Colonic mucosa (tissue), 4 donors: ENCODE measurements at regions not wholly inside any gene's neighbourhood (a gene's known extent, or its start where the extent isn't known, plus 50 kb on each side); places are given as distances from the start of the nearest gene placed in this dataset.

Experiments
- DNase-seq: peaks from one replicate; pipeline ENCODE4 v3.0.0-alpha.2; 2020
- H3K27ac ChIP-seq: fragments of 200-600 bp; one replicate; pipeline ENCODE4 v1.8.0; 2021
- H3K27me3 ChIP-seq: fragments of 200-600 bp; one replicate; pipeline ENCODE4 v1.8.0; 2021
- H3K36me3 ChIP-seq: fragments of 200-600 bp; one replicate; pipeline ENCODE4 v1.8.0; 2021
- H3K4me1 ChIP-seq: fragments of 200-600 bp; one replicate; pipeline ENCODE4 v1.8.0; 2021; ENCODE audit warnings: mild to moderate bottlenecking
- H3K4me3 ChIP-seq: fragments of 200-600 bp; one replicate; pipeline ENCODE4 v1.8.0; 2021
- H3K9ac ChIP-seq, 2 donors: one replicate each; pipeline ENCODE4 v1.7.0; 2013; ENCODE audit warnings: control low read depth in 2 of 2, low read depth in 2 of 2, low read length in 2 of 2
- H3K9me3 ChIP-seq: fragments of 200-600 bp; one replicate; pipeline ENCODE4 v1.8.0; 2021
- CTCF ChIP-seq: fragments of 200-600 bp; IDR thresholded peaks from one replicate; pipeline ENCODE4 v1.8.0; 2022; ENCODE audit warnings: antibody characterized with exemption, mild to moderate bottlenecking
- intact Hi-C: fragments of 100-400 bp; cut with DNase I; formaldehyde crosslinking; loops from one replicate; pipeline ENCODE4 v1.14.1; 2022
- donor health status: healthy.
- donor health status: DM: no; HTN: no; CAD: no.
- donor health status: DM: no; HTN: no; CAD: no.

- no peak overlapping the region for H3K9ac ChIP-seq
- no peak for TF ChIP-seq CTCF
- intact Hi-C loops, result no loop called here
- H3K9me3 ChIP-seq, result no peaks in the 10 kb centered on the region
- H3K4me1 ChIP-seq, result no peaks in the 10 kb centered on the region
- no peaks in the 10 kb centered on the region for H3K36me3 ChIP-seq
- no peak overlapping the region for H3K4me3 ChIP-seq
- H3K27me3 ChIP-seq, result no peaks in the 10 kb centered on the region
- no peak for DNase-seq
- no peak overlapping the region for H3K27ac ChIP-seq
These were observed 131.4 kb upstream of the USP24 start for GRCh38 chr1:55346586-55346985.

GRCh38 chr1:55339681-55340080 lies 124.5 kb upstream of the USP24 start:
- no peak overlapping the region for H3K27ac ChIP-seq
- H3K9ac ChIP-seq, result no peak overlapping the region
- no peaks in the 10 kb centered on the region for H3K4me1 ChIP-seq
- no peak for DNase-seq
- no peaks in the 10 kb centered on the region for H3K36me3 ChIP-seq
- H3K4me3 ChIP-seq, result no peak overlapping the region
- H3K9me3 ChIP-seq, result no peaks in the 10 kb centered on the region
- intact Hi-C loops, result no loop called here
- H3K27me3 ChIP-seq, result no peaks in the 10 kb centered on the region
- no peak for TF ChIP-seq CTCF

GRCh38 chr1:55338448-55338820 lies 123.3 kb upstream of the USP24 start:
- Histone ChIP-seq H3K27ac (no peak overlapping the region), H3K4me3 (no peak overlapping the region), H3K9me3 (no peaks in the 10 kb centered on the region), H3K9ac (no peak overlapping the region), H3K36me3 (no peaks in the 10 kb centered on the region), H3K27me3 (no peaks in the 10 kb centered on the region), H3K4me1 (no peaks in the 10 kb centered on the region)
- no peak for TF ChIP-seq CTCF
- DNase-seq, result no peak
- intact Hi-C loops, result no loop called here

- peak; percentile 22 for DNase-seq
- H3K27ac ChIP-seq, result no peak overlapping the region
- no peak overlapping the region for H3K9ac ChIP-seq
- intact Hi-C loops, result no loop called here
- TF ChIP-seq CTCF, result no peak
- H3K36me3 ChIP-seq, result no peaks in the 10 kb centered on the region
- no peaks in the 10 kb centered on the region for H3K4me1 ChIP-seq
- H3K4me3 ChIP-seq, result no peak overlapping the region
- no peaks in the 10 kb centered on the region for H3K27me3 ChIP-seq
- H3K9me3 ChIP-seq, result no peaks in the 10 kb centered on the region
These were observed 122.8 kb upstream of the USP24 start for GRCh38 chr1:55337801-55338447.

- DNase-seq, result no peak
- Histone ChIP-seq H3K36me3 (no peaks in the 10 kb centered on the region), H3K27me3 (no peaks in the 10 kb centered on the region), H3K9me3 (no peaks in the 10 kb centered on the region), H3K9ac (no peak overlapping the region), H3K4me1 (no peaks in the 10 kb centered on the region), H3K27ac (no peak overlapping the region), H3K4me3 (no peak overlapping the region)
- intact Hi-C loops, result no loop called here
- no peak for TF ChIP-seq CTCF
These were observed 119.6 kb upstream of the USP24 start for GRCh38 chr1:55334797-55335196.
